ENCODE measurements at regions not wholly inside any gene's neighbourhood (a gene's known extent, or its start where the extent isn't known, plus 50 kb on each side); places are given as distances from the start of the nearest gene placed in this dataset.
A peak's percentile ranks its signal among the peaks of the same experiment; 100 is the strongest.

DNA sequence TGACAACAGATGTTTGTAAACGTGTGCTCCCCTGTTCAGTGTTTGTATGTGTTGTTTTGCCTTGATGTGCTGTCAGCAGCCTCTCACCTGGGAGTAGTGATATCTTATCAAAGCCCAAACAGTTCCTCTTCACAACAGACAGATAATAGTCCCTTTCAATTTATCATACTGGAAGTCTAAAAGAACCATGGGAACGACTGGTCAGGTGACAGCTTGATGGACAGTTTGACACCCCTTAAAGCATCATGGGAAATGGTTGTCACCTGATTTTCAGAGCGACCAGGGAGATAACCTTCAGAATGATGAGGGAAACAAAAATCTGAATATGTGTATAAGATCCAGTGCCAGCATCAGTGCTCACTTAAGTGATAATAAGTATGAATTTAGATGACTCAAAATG lies 146.3 kb upstream of the SOX2 start:
- TF ChIP-seq, protein P1, sequence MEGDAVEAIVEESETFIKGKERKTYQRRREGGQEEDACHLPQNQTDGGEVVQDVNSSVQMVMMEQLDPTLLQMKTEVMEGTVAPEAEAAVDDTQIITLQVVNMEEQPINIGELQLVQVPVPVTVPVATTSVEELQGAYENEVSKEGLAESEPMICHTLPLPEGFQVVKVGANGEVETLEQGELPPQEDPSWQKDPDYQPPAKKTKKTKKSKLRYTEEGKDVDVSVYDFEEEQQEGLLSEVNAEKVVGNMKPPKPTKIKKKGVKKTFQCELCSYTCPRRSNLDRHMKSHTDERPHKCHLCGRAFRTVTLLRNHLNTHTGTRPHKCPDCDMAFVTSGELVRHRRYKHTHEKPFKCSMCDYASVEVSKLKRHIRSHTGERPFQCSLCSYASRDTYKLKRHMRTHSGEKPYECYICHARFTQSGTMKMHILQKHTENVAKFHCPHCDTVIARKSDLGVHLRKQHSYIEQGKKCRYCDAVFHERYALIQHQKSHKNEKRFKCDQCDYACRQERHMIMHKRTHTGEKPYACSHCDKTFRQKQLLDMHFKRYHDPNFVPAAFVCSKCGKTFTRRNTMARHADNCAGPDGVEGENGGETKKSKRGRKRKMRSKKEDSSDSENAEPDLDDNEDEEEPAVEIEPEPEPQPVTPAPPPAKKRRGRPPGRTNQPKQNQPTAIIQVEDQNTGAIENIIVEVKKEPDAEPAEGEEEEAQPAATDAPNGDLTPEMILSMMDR (IDR thresholded peaks at IDR 0.05; ENCODE audit: low read length, missing control alignments), result no peak
- no peak for DNase-seq (ENCODE audit: low read depth)
- no peak overlapping the region for H3K4me3 ChIP-seq (replicated peaks; ENCODE audit: low read depth, low read length)

DNA sequence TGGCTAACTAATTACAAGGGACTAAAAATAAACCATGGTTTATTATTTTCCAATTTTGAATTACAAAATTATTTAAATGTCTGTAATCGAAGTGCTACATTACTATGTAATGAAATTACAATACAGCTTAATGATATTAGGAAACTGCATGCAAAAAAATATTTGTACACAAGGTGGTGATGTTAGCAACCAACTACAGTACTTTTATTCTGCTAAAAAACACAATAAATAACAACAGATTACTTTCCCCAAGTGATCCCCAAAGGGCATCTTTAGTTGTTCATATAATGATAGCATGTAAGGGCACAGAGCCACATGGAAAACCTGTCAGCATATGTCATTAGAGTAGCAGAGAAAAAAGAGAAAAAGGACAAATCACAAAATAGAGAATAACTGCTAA lies 147.5 kb upstream of the SOX2 start:
- H3K4me3 ChIP-seq (replicated peaks; ENCODE audit: low read depth, low read length), result no peak overlapping the region
- TF ChIP-seq, protein P1 (IDR thresholded peaks at IDR 0.05; ENCODE audit: low read length, missing control alignments), result no peak
- DNase-seq (ENCODE audit: low read depth), result peak; percentile 2

DNA sequence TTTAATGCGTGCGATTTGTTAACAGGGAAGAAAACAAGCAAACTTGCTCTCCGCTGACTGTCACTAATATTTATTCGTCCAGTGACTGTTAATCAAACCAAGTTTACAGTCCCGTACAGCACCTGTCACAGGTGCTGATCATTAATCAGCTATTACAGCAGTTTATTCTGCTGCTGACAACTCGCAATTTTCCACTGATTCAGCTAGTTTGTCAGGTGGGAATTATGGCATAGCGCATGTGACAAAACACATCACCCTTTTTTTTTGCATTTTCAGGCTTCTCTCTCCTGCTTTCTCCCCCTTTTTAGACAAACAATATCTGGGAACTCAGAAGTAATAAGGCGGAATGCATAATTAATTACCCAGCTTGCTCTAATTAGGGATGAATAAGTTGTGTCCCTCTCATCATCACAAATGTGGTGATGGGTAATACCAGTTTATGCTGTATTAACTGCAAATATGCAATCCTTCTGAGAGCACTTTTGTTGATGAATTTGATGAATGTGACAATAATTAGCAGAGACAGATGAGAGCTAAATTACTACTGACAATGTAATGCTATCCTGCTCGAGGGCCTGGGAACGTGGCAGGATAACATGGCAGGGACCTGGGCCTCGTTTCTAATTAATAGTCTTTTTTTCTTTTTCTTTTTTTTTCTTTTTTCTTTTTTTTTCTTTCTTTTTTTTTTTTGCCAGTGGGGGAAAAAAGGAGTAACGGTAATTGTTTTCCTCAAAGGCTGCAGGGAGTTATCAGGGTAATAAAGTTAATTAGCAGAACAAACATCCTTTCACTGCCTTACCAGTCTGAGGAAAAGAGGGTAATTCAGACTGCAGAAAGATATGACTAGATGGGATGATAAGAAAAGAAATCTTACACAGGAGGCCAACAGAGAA lies 150.3 kb upstream of the SOX2 start:
- TF ChIP-seq, protein P1 (IDR thresholded peaks at IDR 0.05; ENCODE audit: low read length, missing control alignments), result no peak

DNA sequence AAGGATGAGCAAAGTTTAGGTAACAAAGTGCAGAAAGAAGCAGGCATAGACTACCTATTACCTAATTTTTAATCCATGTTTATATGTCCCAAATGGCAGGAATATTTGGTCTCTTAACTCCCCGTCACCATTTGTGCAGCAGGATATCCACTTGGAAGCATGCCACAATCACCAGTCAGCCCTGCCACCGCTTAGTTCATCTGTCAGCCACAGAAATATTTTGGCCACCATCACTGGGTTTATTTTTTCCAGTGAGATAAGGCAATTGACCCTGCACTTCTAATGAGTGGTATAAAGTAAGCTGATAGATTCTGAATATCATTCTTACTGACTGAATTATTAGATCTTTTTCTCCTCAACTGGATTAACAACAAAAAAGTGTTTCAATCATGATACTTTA lies 152.9 kb upstream of the SOX2 start:
- no peak overlapping the region for H3K4me3 ChIP-seq (replicated peaks; ENCODE audit: low read depth, low read length)
- TF ChIP-seq, protein P1 (IDR thresholded peaks at IDR 0.05; ENCODE audit: low read length, missing control alignments), result no peak
- no peak for DNase-seq (ENCODE audit: low read depth)

More for the DNA sequence above, 150.3 kb upstream of the SOX2 start:
- DNase-seq (ENCODE audit: low read depth), result no peak
- no peak overlapping the region for H3K4me3 ChIP-seq (replicated peaks; ENCODE audit: low read depth, low read length)

DNA sequence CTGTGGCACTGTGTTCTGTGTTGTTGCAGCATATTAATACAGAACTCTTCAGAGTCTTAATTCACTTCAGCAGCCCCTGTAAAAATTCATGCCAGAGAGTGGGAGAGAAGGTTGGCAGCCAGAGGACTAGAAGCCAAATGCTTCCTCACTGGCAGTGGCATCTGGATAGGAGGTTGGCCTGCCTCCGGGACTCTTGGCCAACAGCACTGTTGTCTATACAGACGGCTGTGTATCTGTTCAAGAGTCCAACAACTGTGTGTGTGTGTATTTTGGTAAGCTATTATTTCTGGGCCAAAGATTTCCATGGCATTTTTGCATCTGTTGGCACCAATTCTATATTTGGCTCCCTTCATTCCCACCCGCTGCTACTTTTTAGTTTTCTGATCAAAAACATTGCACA lies 156.0 kb upstream of the SOX2 start:
- DNase-seq (ENCODE audit: low read depth), result no peak
- H3K4me3 ChIP-seq (replicated peaks; ENCODE audit: low read depth, low read length), result no peak overlapping the region
- TF ChIP-seq, protein P1 (IDR thresholded peaks at IDR 0.05; ENCODE audit: low read length, missing control alignments), result no peak

DNA sequence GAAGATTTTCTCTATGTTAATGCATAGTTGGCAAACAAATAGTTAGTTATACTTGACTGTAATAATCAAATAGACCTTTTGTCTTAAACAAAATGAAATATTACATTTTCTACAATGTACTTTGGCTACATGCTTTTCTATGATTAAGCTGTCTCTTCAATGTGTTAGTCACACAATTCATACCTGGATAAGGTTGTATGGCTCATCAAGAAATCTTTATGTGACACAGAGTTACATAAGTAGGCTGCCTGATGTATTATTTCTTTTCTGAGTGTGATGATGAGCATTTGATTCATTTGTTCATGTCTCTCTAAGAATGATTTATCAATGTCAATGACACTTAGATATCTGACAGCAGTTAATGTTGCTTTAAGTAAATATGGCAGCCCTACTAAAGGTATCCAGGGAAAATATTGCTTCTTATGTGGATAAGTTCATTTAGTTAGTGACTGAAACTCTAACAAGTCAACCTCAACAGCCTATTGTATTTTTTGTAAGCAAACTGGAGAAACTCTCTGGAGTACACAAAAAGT lies 157.4 kb upstream of the SOX2 start:
- DNase-seq (ENCODE audit: low read depth), result no peak
- H3K4me3 ChIP-seq (replicated peaks; ENCODE audit: low read depth, low read length), result no peak overlapping the region
- TF ChIP-seq, protein P1 (IDR thresholded peaks at IDR 0.05; ENCODE audit: low read length, missing control alignments), result no peak
